ENCODE measurements at regions not wholly inside any gene's neighbourhood (a gene's known extent, or its start where the extent isn't known, plus 50 kb on each side); places are given as distances from the start of the nearest gene placed in this dataset.

DNA sequence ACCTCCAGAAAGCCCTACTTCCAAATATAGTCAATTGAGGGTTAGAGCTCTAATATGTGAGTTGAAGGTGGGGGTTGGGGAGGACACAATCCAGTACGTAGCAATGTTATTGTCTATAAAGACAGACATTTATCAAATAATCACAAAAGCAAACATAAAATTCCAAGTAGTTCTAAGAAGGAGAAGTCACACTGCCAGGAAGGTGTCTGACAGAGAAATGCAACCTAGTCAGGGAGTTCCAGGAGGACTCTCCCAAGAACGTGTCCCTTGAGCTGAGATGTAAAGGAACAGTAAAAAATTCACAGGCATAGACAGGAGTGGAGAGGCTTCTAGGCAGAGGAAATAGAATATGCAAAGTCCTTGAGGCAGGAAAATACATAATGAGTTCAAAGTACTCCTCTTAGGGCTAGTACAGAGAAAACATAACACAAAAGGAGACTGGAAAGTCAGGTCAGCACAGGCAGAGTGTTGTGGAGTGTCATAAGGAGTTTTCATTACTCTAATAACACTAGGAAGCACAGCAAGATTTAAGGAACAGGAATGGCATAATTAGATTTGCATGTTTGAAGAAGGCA, 277.6 kb upstream of the STT3B start:
- Histone ChIP-seq H3K36me3 (ENCODE audit: control insufficient read depth in 2 of 2, extremely low read depth in 1 of 2, insufficient read depth in 2 of 2, low read length in 2 of 2) (no peaks in the 10 kb centered on the region), H3K9me3 (replicated peaks; ENCODE audit: control insufficient read depth, insufficient read depth, low read length) (no peaks in the 10 kb centered on the region), H4K20me1 (replicated peaks; ENCODE audit: control insufficient read depth, extremely low read depth, insufficient read depth, low read length) (no peaks in the 10 kb centered on the region), H3K79me2 (ENCODE audit: control insufficient read depth, insufficient read depth, low read length) (no peaks in the 10 kb centered on the region), H3K9ac (replicated peaks; ENCODE audit: extremely low read depth, insufficient read depth, low read length) (no peak overlapping the region), H3K9me1 (replicated peaks; ENCODE audit: control insufficient read depth, extremely low read depth, insufficient read depth, low read length) (no peaks in the 10 kb centered on the region), H3K4me3 (replicated peaks in 1 of 3; ENCODE audit: insufficient read depth in 1 of 3, low read depth in 1 of 3, low read length in 3 of 3) (no peak overlapping the region), H3K4me1 (ENCODE audit: control insufficient read depth, extremely low read depth, insufficient read depth, low read length) (no peaks in the 10 kb centered on the region), H2AFZ (ENCODE audit: low read depth, low read length) (no peak overlapping the region), H3K27me3 (ENCODE audit: control insufficient read depth in 2 of 2, insufficient read depth in 2 of 2, low read length in 2 of 2) (no peaks in the 10 kb centered on the region), H3K27ac (ENCODE audit: insufficient read depth, low read depth, low read length) (no peak overlapping the region), H3K4me2 (ENCODE audit: insufficient read depth, low read length) (no peak overlapping the region)
- dilution Hi-C loops (cut with MboI; ENCODE audit: extremely low pct_ligation_motif_present, low sequenced_read_pairs) (no loop called here), intact Hi-C loops (cut with micrococcal nuclease) (no loop called here)
- BruUV-seq (replicated peaks): no TSS peak
- DNase-seq (ENCODE audit: low read depth, low spot score) (no peak), FAIRE-seq (no peak)
- TF ChIP-seq JUN (IDR thresholded peaks at IDR 0.05; ENCODE audit: borderline replicate concordance, insufficient read depth, insufficient read length, low read depth): no peak
- ChIA-PET POLR2A (no interaction called here), CTCF (interaction anchor here (1.1 kb wide), 1 partner anchor 10 kb away, joined by 3 read pairs; no protein-coding TSS in a partner anchor)

DNA sequence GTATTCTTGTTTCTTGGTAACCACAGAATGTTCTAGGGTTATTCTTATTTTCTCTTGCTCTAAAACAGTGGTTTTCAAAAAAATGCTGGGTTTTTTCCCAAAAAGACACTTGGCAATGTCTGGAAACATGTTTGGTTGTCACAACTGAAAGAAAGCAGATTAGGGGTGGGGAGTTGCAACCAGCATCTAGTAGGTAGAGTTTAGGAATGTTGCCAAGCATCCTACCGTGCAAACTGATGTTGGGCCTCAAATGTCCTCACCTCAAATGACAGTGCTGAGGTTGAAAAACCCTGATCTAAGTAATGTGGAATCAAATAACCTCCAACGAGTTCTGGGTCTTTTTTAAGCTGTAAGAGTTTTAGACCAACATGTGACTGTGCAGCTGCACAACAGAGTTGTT, 270.5 kb upstream of the STT3B start:
- no peak overlapping the region for H3K27ac ChIP-seq (ENCODE audit: insufficient read depth, low read depth, low read length)
- H4K20me1 ChIP-seq (replicated peaks; ENCODE audit: control insufficient read depth, extremely low read depth, insufficient read depth, low read length): no peaks in the 10 kb centered on the region
- no peaks in the 10 kb centered on the region for H3K9me1 ChIP-seq (replicated peaks; ENCODE audit: control insufficient read depth, extremely low read depth, insufficient read depth, low read length)
- DNase-seq (ENCODE audit: low read depth, low spot score): no peak
- dilution Hi-C loops (cut with MboI; ENCODE audit: extremely low pct_ligation_motif_present, low sequenced_read_pairs) (no loop called here), intact Hi-C loops (cut with micrococcal nuclease) (no loop called here)
- TF ChIP-seq, protein P1, sequence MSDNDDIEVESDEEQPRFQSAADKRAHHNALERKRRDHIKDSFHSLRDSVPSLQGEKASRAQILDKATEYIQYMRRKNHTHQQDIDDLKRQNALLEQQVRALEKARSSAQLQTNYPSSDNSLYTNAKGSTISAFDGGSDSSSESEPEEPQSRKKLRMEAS (IDR thresholded peaks at IDR 0.05; ENCODE audit: insufficient read depth, insufficient read length): no peak
- no peak for TF ChIP-seq FOS (IDR thresholded peaks at IDR 0.05; ENCODE audit: borderline replicate concordance, insufficient read depth, low read length)
- no peak for TF ChIP-seq EZH2 (IDR thresholded peaks at IDR 0.05; ENCODE audit: borderline replicate concordance, low read depth, low read length, severe bottlenecking)
- TF ChIP-seq GATA2 (IDR thresholded peaks at IDR 0.05; ENCODE audit: insufficient read depth, insufficient read length, low read depth, low read length): no peak
- TF ChIP-seq JUN (IDR thresholded peaks at IDR 0.05; ENCODE audit: borderline replicate concordance, insufficient read depth, insufficient read length, low read depth): no peak
- no peak overlapping the region for H3K4me3 ChIP-seq (replicated peaks in 1 of 3; ENCODE audit: insufficient read depth in 1 of 3, low read depth in 1 of 3, low read length in 3 of 3)
- no peaks in the 10 kb centered on the region for H3K27me3 ChIP-seq (ENCODE audit: control insufficient read depth in 2 of 2, insufficient read depth in 2 of 2, low read length in 2 of 2)
- H2AFZ ChIP-seq (ENCODE audit: low read depth, low read length): no peak overlapping the region
- no TSS peak for BruUV-seq (replicated peaks)
- FAIRE-seq: no peak
- no peaks in the 10 kb centered on the region for H3K79me2 ChIP-seq (ENCODE audit: control insufficient read depth, insufficient read depth, low read length)
- H3K9me3 ChIP-seq (replicated peaks; ENCODE audit: control insufficient read depth, insufficient read depth, low read length): no peaks in the 10 kb centered on the region
- ChIA-PET POLR2A (no interaction called here), CTCF (no interaction called here)
- H3K4me1 ChIP-seq (ENCODE audit: control insufficient read depth, extremely low read depth, insufficient read depth, low read length): peaks cover 17% of the 10 kb centered on the region
- no peaks in the 10 kb centered on the region for H3K36me3 ChIP-seq (ENCODE audit: control insufficient read depth in 2 of 2, extremely low read depth in 1 of 2, insufficient read depth in 2 of 2, low read length in 2 of 2)
- no peak overlapping the region for H3K9ac ChIP-seq (replicated peaks; ENCODE audit: extremely low read depth, insufficient read depth, low read length)
- no peak overlapping the region for H3K4me2 ChIP-seq (ENCODE audit: insufficient read depth, low read length)

Measured in endothelial cell of umbilical vein (primary cell).